ENCODE measurements at regions not wholly inside any gene's neighbourhood (a gene's known extent, or its start where the extent isn't known, plus 50 kb on each side); places are given as distances from the start of the nearest gene placed in this dataset.
"Not testable (repeated sequence)": the region's sequence is repeated elsewhere in the genome, so short reads cannot be mapped to it uniquely, and the experiment has no call there.

DNA sequence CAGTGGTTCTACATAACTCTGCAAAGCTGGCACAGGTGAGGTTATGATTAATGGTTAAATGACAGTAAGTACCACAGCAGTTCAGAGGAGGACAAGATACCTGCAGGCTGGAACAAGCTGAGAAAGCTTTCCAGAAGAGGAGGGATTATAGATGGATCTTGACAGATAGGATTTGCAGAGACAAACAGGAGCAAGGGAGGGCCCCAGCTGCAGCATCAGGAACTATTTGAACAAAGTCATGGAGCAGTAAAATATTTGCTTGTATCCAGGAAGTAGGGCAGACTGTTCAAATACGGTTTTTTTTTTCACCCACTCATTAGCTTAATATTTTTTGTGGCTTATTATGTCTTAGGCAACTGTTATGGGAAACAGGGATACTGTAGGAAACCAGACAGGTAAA is 144.4 kb upstream of the MAN1A1 start:
- DNase-seq (ENCODE audit: low spot score): no peak

GRCh38 chr6:119491112-119491511 is 141.6 kb upstream of the MAN1A1 start:
- not testable (repeated sequence) for DNase-seq (ENCODE audit: low spot score)

DNA sequence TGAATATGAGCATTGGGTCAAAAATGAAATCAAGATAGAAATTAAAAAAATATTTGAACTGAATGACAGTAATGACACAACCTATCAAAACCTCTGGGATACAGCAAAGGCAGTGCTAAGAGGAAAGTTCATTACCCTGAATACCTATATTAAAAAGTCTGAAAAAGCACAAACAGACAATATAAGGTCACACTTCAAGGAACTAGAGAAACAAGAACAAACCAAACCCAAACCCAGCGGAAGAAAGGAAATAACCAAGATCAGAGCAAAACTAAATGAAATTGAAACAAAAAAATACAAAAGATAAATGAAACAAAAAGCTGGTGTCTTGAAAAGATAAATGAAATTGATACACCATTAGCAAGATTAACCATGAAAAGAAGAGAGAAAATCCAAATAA is 140.5 kb upstream of the MAN1A1 start:
- not testable (repeated sequence) for DNase-seq (ENCODE audit: low spot score)

DNA sequence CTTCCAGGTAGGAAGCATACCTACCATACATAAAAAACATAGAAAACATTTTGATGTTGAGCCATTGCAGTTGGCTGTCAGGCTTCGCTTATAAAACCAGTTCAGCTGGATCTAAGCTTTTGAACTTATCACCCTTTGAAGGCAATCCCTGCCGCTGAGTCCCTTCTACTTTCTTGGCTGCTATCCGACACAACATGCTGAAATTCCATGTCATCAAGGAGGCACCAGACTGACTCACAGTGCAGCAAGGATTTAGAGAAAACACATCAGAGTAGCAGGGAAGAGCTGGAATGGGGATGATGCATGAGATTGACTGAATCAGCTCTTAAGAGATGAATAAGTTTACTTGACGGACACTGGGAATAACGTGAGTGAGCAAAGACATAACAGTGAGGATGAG is 135.0 kb upstream of the MAN1A1 start:
- DNase-seq (ENCODE audit: low spot score): peak; percentile 11

DNA sequence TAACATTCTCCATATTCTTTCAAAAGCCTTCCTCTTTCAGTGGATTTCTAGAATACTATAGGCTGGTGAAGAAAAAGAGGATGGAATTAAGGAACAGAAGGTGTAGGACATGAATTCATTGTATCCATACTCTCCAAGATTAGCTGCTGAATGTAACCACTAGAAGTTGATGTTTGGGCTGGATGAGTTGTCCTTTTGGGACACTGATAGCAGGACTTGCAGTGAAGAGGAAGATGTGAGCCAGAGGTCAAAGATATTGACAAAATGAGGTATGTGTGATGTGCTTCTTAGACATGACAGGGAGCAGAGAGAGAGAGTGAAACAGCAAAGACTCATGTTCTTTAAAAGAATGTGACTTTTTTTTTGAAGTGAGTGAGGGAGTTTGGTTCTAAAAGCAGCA is 134.3 kb upstream of the MAN1A1 start:
- DNase-seq (ENCODE audit: low spot score): no peak

DNA sequence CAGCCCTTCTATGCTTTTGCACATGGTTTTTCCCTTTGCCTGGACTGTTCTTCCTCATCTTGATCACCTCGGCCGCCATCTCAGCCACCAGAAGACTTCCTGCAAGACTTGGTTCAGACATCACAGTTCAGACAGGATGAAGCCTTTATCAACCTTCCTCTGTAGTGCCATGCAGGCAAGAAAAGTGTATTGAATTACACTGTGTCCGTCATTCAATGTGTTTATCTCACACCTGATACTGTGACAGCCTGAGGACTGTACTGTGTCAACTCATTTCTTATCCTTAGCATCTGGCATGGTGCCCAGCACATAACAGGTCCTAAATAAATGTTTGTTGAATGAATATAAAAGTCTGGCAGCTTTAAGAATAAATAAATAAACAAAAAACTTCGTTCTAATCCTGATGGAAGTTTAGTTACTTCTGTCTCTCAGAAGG is 133.3 kb upstream of the MAN1A1 start:
- DNase-seq (ENCODE audit: low spot score): no peak

GRCh38 chr6:119481976-119482375 is 132.4 kb upstream of the MAN1A1 start:
- no peak for DNase-seq (ENCODE audit: low spot score)

DNA sequence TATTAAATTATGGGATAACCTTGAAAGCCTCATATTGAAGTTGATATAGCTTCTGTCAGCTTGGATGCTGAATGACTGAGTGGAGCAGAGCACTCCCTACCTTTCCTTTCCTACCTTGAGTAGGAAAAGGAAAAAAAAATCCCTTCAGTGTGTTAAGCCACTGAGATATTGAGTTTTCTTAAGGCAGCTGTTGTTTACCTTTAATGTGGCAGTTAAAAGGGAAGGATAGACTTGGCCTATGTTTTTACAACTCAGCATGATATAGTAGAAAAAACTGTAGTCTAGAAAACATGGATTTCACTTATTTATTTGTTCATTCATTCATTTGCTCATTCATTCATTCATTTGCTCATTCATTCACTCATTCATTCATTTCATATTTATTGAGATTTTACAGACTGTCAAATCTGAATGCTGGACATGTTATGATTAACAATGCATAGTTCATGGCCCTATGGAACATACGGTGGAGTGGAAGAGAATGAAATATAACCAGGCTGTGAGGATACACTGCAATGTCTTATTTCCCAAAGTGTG is 131.5 kb upstream of the MAN1A1 start:
- DNase-seq (ENCODE audit: low spot score): no peak

GRCh38 chr6:119479860-119480655 is 130.5 kb upstream of the MAN1A1 start:
- no peak for DNase-seq (ENCODE audit: low spot score)

DNA sequence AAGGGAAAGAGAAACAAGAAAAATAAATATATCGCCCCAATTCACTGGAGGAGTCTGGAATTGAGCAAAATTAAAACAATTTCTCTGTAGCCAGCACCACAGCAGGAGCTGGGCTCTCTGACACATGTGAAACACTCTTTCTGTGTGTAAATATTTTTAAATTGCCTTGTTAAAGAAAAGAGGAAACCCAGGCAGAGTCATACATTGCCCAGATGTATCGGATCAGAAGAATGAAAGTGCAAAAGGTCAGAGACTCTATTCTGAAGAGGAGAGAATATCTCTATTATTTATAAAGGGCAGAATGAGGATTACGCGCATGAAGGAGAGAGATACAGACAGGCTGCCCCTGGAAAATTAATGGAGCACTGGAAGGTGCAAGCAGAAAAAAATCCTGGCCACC is 127.0 kb upstream of the MAN1A1 start:
- DNase-seq (ENCODE audit: low spot score): no peak

DNA sequence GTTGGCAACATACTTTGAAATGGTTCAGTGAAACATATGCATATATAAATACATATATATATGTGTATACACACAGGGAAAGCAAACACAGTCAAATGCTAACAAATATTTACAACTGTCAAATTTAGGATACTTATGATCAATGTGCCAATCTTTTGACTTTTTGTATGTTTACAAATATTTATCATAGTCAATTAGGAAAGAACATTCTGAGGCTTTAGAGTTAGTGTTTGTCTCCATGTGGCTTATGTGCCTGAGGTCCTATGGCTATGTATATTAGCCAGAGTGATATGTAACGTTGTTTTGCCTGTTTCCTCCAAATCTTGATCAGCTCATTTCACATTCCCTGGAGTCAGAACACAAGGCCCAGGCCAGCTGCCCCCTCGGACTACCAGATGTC is 126.5 kb upstream of the MAN1A1 start:
- DNase-seq (ENCODE audit: low spot score): no peak

GRCh38 chr6:119470893-119471542 is 121.5 kb upstream of the MAN1A1 start:
- no peak for DNase-seq (ENCODE audit: low spot score)

- peak; percentile 30 for DNase-seq (ENCODE audit: low spot score)
These were observed 118.0 kb upstream of the MAN1A1 start for GRCh38 chr6:119467488-119468081.

GRCh38 chr6:119466226-119466625 is 116.7 kb upstream of the MAN1A1 start:
- no peak for DNase-seq (ENCODE audit: low spot score)

GRCh38 chr6:119463081-119463626 is 113.6 kb upstream of the MAN1A1 start:
- no peak for DNase-seq (ENCODE audit: low spot score)

- DNase-seq (ENCODE audit: low spot score): no peak
These were observed 111.6 kb upstream of the MAN1A1 start for GRCh38 chr6:119461187-119461586.

GRCh38 chr6:119459207-119459974 is 109.8 kb upstream of the MAN1A1 start:
- DNase-seq (ENCODE audit: low spot score): no peak

- no peak for DNase-seq (ENCODE audit: low spot score)
These were observed 105.2 kb upstream of the MAN1A1 start for GRCh38 chr6:119454714-119455113.

GRCh38 chr6:119453242-119454200 is 104.0 kb upstream of the MAN1A1 start:
- no peak for DNase-seq (ENCODE audit: low spot score)

DNA sequence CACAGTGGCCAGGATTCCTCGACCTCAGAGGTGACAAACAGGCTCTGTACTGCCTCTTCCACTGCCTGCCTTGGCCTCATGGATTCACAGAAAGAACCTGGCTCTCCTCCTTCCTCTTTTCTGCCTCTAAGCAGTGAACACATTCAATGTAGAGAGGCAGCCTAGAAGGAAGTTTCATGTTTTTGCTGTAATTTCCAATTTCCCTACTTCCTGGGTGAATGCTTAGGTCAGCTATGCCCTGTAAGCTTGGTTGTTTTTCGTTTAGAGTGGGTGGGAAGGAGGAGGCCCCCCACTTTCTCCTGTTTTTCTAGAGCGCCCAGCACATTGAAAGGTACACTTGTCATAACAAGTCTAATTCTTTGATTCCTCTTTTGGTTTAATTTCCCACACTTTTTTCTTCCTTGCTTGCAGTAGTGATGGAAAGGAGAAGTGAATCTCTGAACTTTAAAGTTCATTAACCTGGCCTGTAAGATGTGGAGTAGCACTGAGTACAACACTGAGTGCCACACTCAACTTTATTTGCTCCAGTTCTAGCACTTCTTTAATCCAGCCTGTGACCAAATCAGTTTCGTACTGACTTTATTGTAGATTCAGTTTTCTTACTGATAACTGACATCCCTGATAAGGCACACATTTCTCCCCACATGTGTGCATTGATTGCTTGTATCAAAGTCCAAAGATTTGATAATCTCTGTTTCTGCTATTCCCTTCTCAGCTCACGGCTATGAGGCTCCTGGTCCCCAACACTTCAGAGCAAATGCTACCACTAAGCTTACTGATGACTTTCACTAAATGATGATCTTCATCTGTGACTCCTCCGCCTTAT is 100.0 kb upstream of the MAN1A1 start:
- DNase-seq (ENCODE audit: low spot score): no peak

All from H4 (cell line).